ENCODE measurements at regions not wholly inside any gene's neighbourhood (a gene's known extent, or its start where the extent isn't known, plus 50 kb on each side); places are given as distances from the start of the nearest gene placed in this dataset.

GRCh38 chr6:85362652-85363310 is 87.1 kb upstream of the NT5E start:
- TF ChIP-seq EZH2 (IDR thresholded peaks at IDR 0.05; ENCODE audit: borderline replicate concordance, insufficient read depth, low read depth, low read length, poor library complexity, severe bottlenecking) (no peak), CTCF (IDR thresholded peaks at IDR 0.05) (no peak)
- H3K27ac Mint-ChIP-seq = no peak overlapping the region
- no peaks in the 10 kb centered on the region for H3K9me3 Mint-ChIP-seq (ENCODE audit: insufficient read depth)
- H3K4me1 Mint-ChIP-seq = no peaks in the 10 kb centered on the region
- 100% methylated on average over 1 of the region's 2 CpGs for WGBS (ENCODE audit: insufficient coverage)
- Histone ChIP-seq H3K36me3 (replicated peaks in 1 of 2; ENCODE audit: control extremely low read depth in 1 of 2, control insufficient read depth in 1 of 2, extremely low read depth in 1 of 2, insufficient read depth in 2 of 2, low read length in 1 of 2) (no peaks in the 10 kb centered on the region), H3K9me3 (ENCODE audit: control extremely low read depth in 1 of 3, control insufficient read depth in 2 of 3, insufficient read depth in 1 of 3, low read length in 2 of 3) (no peaks in the 10 kb centered on the region), H4K20me1 (ENCODE audit: control insufficient read depth, insufficient read depth, low read length, poor library complexity, severe bottlenecking) (no peaks in the 10 kb centered on the region), H2AFZ (ENCODE audit: insufficient read depth, low read depth, low read length, poor library complexity, severe bottlenecking) (no peak overlapping the region), H3K79me2 (ENCODE audit: control insufficient read depth, insufficient read depth, low read length) (no peaks in the 10 kb centered on the region), H3K4me2 (replicated peaks; ENCODE audit: low read depth, low read length, poor library complexity, severe bottlenecking) (no peak overlapping the region), H3K4me3 (ENCODE audit: control extremely low read depth in 1 of 5, extremely low read depth in 1 of 5, insufficient read depth in 1 of 5, low read depth in 2 of 5, low read length in 4 of 5) (no peak overlapping the region), H3K4me1 (ENCODE audit: control insufficient read depth in 2 of 2, insufficient read depth in 2 of 2, low read length in 2 of 2) (no peaks in the 10 kb centered on the region), H3K9ac (ENCODE audit: low read length) (no peak overlapping the region), H3K27me3 (replicated peaks in 1 of 4; ENCODE audit: control extremely low read depth in 1 of 4, control insufficient read depth in 3 of 4, insufficient read depth in 4 of 4, low read length in 3 of 4) (no peaks in the 10 kb centered on the region), H3K27ac (ENCODE audit: low read length in 2 of 2) (no peak overlapping the region)
- no peak for ATAC-seq (ENCODE audit: low read depth)
- no peak for DNase-seq
- ChIA-PET CTCF (interaction anchor here (1.0 kb wide), 1 partner anchor 120 kb away, joined by 7 read pairs; no protein-coding TSS in a partner anchor), POLR2A (no interaction called here)
- peaks cover 10% of the 10 kb centered on the region for H3K27me3 Mint-ChIP-seq
- intact Hi-C loops (cut with micrococcal nuclease) = no loop called here
- no peak overlapping the region for H3K4me3 Mint-ChIP-seq

GRCh38 chr6:85361643-85362014 is 88.3 kb upstream of the NT5E start:
- ChIA-PET POLR2A (no interaction called here), CTCF (interaction anchor here (1.0 to 1.5 kb wide), 3 partner anchors 9 to 121 kb away, joined by 3 to 7 read pairs (median 3); no protein-coding TSS in a partner anchor)
- Histone ChIP-seq H3K9ac (ENCODE audit: low read length) (no peak overlapping the region), H3K9me3 (ENCODE audit: control extremely low read depth in 1 of 3, control insufficient read depth in 2 of 3, insufficient read depth in 1 of 3, low read length in 2 of 3) (no peaks in the 10 kb centered on the region), H2AFZ (ENCODE audit: insufficient read depth, low read depth, low read length, poor library complexity, severe bottlenecking) (no peak overlapping the region), H3K4me1 (ENCODE audit: control insufficient read depth in 2 of 2, insufficient read depth in 2 of 2, low read length in 2 of 2) (no peaks in the 10 kb centered on the region), H3K27me3 (replicated peaks in 1 of 4; ENCODE audit: control extremely low read depth in 1 of 4, control insufficient read depth in 3 of 4, insufficient read depth in 4 of 4, low read length in 3 of 4) (no peaks in the 10 kb centered on the region), H3K36me3 (replicated peaks in 1 of 2; ENCODE audit: control extremely low read depth in 1 of 2, control insufficient read depth in 1 of 2, extremely low read depth in 1 of 2, insufficient read depth in 2 of 2, low read length in 1 of 2) (no peaks in the 10 kb centered on the region), H3K79me2 (ENCODE audit: control insufficient read depth, insufficient read depth, low read length) (no peaks in the 10 kb centered on the region), H4K20me1 (ENCODE audit: control insufficient read depth, insufficient read depth, low read length, poor library complexity, severe bottlenecking) (no peaks in the 10 kb centered on the region), H3K4me2 (replicated peaks; ENCODE audit: low read depth, low read length, poor library complexity, severe bottlenecking) (no peak overlapping the region), H3K27ac (ENCODE audit: low read length in 2 of 2) (no peak overlapping the region), H3K4me3 (ENCODE audit: control extremely low read depth in 1 of 5, extremely low read depth in 1 of 5, insufficient read depth in 1 of 5, low read depth in 2 of 5, low read length in 4 of 5) (no peak overlapping the region)
- intact Hi-C loops (cut with micrococcal nuclease) = no loop called here
- Mint-ChIP-seq H3K4me3 (no peak overlapping the region), H3K4me1 (no peaks in the 10 kb centered on the region), H3K9me3 (ENCODE audit: insufficient read depth) (no peaks in the 10 kb centered on the region), H3K27ac (no peak overlapping the region), H3K27me3 (peaks cover 4% of the 10 kb centered on the region)
- DNase-seq (no peak), ATAC-seq (ENCODE audit: low read depth) (no peak)
- no peak for TF ChIP-seq CTCF (IDR thresholded peaks at IDR 0.05)
- no peak for TF ChIP-seq EZH2 (IDR thresholded peaks at IDR 0.05; ENCODE audit: borderline replicate concordance, insufficient read depth, low read depth, low read length, poor library complexity, severe bottlenecking)
- 100% methylated on average over 1 of the region's 2 CpGs for WGBS (ENCODE audit: insufficient coverage)

Data from B cell (primary cell).